Transverse colon (tissue), 3 donors: ENCODE measurements at regions not wholly inside any gene's neighbourhood (a gene's known extent, or its start where the extent isn't known, plus 50 kb on each side); places are given as distances from the start of the nearest gene placed in this dataset.

Experiments used
- EP300 ChIP-seq: sonication (generic); formaldehyde crosslinking; IDR thresholded peaks from one replicate; pipeline ENCODE4 v1.6.1; 2017; ENCODE audit warnings: antibody characterized with exemption, low read depth
- POLR2A ChIP-seq: fragments of 450-650 bp; IDR thresholded peaks from one replicate; pipeline ENCODE4 v1.6.1; 2016; ENCODE audit warnings: antibody characterized with exemption, mild to moderate bottlenecking, moderate library complexity
- TF ChIP-seq, protein P1 (sequence below), 5 experiments: fragments of 200-600 bp in 3 of 5; fragments of 450-650 bp in 2 of 5; sonication (generic) in 3 of 5; IDR thresholded peaks; 1 replicate in 2 of 5; 2 replicates in 3 of 5; pipeline ENCODE4 v1.5.1; 2016 to 2017; ENCODE audit warnings: antibody characterized with exemption in 5 of 5, inconsistent platforms in 3 of 5, mild to moderate bottlenecking in 2 of 5, moderate library complexity in 1 of 5

DNA sequence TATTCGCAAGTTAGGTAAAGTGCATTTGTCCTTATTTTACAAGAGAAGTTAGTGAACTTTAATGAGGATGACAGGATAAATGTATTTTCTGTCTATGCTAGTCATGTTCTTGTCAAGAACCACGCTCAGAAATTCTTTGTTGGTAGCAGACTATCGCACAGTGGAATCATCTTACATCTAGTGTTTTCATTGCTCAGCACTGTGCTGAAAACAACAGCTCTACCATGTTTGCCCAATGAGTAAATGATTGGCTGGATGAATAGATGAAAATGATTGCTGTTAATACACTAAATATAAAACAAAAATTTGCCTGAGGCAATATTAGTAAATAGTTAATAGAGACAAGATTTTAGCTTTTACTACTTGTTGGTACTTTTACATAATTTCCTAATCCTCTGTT is 265.3 kb upstream of the GOLIM4 start:
- TF ChIP-seq POLR2A (no peak), EP300 (no peak)
- TF ChIP-seq, protein P1, sequence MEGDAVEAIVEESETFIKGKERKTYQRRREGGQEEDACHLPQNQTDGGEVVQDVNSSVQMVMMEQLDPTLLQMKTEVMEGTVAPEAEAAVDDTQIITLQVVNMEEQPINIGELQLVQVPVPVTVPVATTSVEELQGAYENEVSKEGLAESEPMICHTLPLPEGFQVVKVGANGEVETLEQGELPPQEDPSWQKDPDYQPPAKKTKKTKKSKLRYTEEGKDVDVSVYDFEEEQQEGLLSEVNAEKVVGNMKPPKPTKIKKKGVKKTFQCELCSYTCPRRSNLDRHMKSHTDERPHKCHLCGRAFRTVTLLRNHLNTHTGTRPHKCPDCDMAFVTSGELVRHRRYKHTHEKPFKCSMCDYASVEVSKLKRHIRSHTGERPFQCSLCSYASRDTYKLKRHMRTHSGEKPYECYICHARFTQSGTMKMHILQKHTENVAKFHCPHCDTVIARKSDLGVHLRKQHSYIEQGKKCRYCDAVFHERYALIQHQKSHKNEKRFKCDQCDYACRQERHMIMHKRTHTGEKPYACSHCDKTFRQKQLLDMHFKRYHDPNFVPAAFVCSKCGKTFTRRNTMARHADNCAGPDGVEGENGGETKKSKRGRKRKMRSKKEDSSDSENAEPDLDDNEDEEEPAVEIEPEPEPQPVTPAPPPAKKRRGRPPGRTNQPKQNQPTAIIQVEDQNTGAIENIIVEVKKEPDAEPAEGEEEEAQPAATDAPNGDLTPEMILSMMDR (IDR thresholded peaks at IDR 0.05), result no peak
